ENCODE measurements at regions not wholly inside any gene's neighbourhood (a gene's known extent, or its start where the extent isn't known, plus 50 kb on each side); places are given as distances from the start of the nearest gene placed in this dataset.

DNA sequence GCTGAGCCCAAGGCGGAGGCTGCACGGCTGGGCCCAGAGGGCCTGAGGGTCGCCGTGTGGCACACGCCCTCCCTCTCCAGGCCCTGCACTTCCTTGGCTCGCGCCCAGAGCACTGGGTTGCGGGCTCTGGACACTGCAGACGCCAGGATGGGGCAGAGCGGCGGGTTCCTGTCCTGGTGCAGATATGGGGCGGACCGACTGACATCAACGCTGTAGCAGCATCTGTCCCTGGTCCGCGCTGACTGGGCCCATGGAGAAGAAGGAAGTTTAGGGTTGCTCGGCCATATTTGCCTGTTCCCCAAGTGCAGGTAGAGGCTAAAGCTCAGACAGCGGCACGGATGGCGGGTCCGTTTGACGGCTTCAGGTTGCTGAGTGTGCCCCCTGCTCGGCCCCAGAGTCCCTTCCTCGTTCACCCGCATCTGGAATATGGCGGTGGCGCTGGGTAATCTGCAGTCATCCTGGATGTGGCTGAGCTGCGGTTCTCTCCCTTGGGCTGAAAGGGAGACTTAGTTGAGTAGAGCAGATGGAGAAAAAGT lies 116.1 kb downstream of the OR13A1 start (continued):
- TF ChIP-seq, protein P1, sequence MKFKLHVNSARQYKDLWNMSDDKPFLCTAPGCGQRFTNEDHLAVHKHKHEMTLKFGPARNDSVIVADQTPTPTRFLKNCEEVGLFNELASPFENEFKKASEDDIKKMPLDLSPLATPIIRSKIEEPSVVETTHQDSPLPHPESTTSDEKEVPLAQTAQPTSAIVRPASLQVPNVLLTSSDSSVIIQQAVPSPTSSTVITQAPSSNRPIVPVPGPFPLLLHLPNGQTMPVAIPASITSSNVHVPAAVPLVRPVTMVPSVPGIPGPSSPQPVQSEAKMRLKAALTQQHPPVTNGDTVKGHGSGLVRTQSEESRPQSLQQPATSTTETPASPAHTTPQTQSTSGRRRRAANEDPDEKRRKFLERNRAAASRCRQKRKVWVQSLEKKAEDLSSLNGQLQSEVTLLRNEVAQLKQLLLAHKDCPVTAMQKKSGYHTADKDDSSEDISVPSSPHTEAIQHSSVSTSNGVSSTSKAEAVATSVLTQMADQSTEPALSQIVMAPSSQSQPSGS (CRISPR knock-in tag; IDR thresholded peaks at IDR 0.05): no peak
- TF ChIP-seq KLF1 (tag; IDR thresholded peaks at IDR 0.05) (no peak), ZNF644 (tag; IDR thresholded peaks at IDR 0.05; ENCODE audit: low read depth) (no peak)

DNA sequence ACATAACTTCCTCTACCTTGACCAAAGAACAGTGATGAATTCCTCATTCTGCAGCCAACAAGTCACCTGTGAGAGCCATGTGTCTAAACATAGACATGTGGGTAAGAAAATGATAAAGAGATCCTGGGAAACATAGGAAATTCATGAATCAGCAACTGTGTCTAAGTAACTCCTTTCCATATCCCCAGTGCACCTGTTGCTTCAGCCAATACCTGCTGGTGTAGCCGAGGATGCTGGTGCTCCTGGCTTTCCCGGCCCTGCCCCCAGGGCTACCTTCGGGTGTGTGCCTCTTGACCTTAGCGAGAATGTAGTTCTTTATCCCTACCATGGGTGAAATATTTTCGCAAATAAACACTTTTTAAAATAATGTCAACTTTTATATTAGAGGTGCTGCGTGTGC lies 114.1 kb downstream of the OR13A1 start:
- H3K79me2 ChIP-seq (ENCODE audit: control insufficient read depth, insufficient read depth, low read length): no peaks in the 10 kb centered on the region
- intact Hi-C loops (cut with micrococcal nuclease): no loop called here
- BruUV-seq (replicated peaks): no TSS peak
- ChIA-PET POLR2A (interaction anchor here (0.9 kb wide), 1 partner anchor 15 kb away, joined by 3 read pairs; no protein-coding TSS in a partner anchor), CTCF (ENCODE audit: low intra/inter-chr PET ratio) (no interaction called here)
- TF ChIP-seq, protein P2, sequence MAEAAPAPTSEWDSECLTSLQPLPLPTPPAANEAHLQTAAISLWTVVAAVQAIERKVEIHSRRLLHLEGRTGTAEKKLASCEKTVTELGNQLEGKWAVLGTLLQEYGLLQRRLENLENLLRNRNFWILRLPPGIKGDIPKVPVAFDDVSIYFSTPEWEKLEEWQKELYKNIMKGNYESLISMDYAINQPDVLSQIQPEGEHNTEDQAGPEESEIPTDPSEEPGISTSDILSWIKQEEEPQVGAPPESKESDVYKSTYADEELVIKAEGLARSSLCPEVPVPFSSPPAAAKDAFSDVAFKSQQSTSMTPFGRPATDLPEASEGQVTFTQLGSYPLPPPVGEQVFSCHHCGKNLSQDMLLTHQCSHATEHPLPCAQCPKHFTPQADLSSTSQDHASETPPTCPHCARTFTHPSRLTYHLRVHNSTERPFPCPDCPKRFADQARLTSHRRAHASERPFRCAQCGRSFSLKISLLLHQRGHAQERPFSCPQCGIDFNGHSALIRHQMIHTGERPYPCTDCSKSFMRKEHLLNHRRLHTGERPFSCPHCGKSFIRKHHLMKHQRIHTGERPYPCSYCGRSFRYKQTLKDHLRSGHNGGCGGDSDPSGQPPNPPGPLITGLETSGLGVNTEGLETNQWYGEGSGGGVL (CRISPR knock-in tag; IDR thresholded peaks at IDR 0.05): no peak
- no peak for TF ChIP-seq NUFIP1 (IDR thresholded peaks at IDR 0.05; ENCODE audit: partially characterized antibody)
- peak; percentile 40 for TF ChIP-seq ZNF316 (IDR thresholded peaks at IDR 0.05)
- TF ChIP-seq YY1 (IDR thresholded peaks at IDR 0.05; ENCODE audit: borderline replicate concordance in 1 of 3, control insufficient read depth in 1 of 3, extremely low read depth in 1 of 3, insufficient read depth in 3 of 3, insufficient read length in 1 of 3, insufficient replicate concordance in 2 of 3, low read depth in 1 of 3, low read length in 2 of 3): no peak
- TF ChIP-seq, protein P3, sequence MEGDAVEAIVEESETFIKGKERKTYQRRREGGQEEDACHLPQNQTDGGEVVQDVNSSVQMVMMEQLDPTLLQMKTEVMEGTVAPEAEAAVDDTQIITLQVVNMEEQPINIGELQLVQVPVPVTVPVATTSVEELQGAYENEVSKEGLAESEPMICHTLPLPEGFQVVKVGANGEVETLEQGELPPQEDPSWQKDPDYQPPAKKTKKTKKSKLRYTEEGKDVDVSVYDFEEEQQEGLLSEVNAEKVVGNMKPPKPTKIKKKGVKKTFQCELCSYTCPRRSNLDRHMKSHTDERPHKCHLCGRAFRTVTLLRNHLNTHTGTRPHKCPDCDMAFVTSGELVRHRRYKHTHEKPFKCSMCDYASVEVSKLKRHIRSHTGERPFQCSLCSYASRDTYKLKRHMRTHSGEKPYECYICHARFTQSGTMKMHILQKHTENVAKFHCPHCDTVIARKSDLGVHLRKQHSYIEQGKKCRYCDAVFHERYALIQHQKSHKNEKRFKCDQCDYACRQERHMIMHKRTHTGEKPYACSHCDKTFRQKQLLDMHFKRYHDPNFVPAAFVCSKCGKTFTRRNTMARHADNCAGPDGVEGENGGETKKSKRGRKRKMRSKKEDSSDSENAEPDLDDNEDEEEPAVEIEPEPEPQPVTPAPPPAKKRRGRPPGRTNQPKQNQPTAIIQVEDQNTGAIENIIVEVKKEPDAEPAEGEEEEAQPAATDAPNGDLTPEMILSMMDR (IDR thresholded peaks at IDR 0.05 in 2 of 3, conservative IDR thresholded peaks at IDR 0.05 in 1 of 3; ENCODE audit: insufficient read depth in 2 of 3, low read depth in 1 of 3, low read length in 3 of 3): no peak
- in situ Hi-C loops (cut with MboI): no loop called here
- 5% methylated on average over 6 of the region's 6 CpGs for WGBS (ENCODE audit: insufficient coverage, low coverage, missing lambda C conversion rate)
- no peak for DNase-seq (ENCODE audit: extremely low read depth in 1 of 4, low spot score in 3 of 4)
- no peak for FAIRE-seq
- H3K4me1 ChIP-seq (replicated peaks in 1 of 2; ENCODE audit: control insufficient read depth in 2 of 2, insufficient read depth in 2 of 2, low read length in 2 of 2): peaks cover 0 to 30% of the 10 kb centered on the region in 2 experiments; a peak in 3 of 5 replicates
- peaks cover 8 to 34% of the 10 kb centered on the region in 2 experiments for H3K27me3 ChIP-seq (ENCODE audit: control insufficient read depth in 2 of 2, insufficient read depth in 2 of 2, low read length in 2 of 2)
- H3K9me1 ChIP-seq (ENCODE audit: control insufficient read depth, insufficient read depth, low read length): no peaks in the 10 kb centered on the region
- H3K36me3 ChIP-seq (ENCODE audit: control insufficient read depth, insufficient read depth, low read length): no peaks in the 10 kb centered on the region
- no peak overlapping the region for H3K4me3 ChIP-seq
- no peak overlapping the region for H3K27ac ChIP-seq (ENCODE audit: extremely low read depth, low read depth, low read length)
- no peaks in the 10 kb centered on the region for H4K20me1 ChIP-seq (replicated peaks; ENCODE audit: control insufficient read depth, insufficient read depth, low read length)
- no peaks in the 10 kb centered on the region for H3K9me3 ChIP-seq (replicated peaks; ENCODE audit: control insufficient read depth, insufficient read depth, low read depth, low read length)
- ATAC-seq: no peak
- no peak overlapping the region for H2AFZ ChIP-seq (ENCODE audit: low read depth, low read length)
- H3K4me2 ChIP-seq (ENCODE audit: insufficient read depth, low read length): no peak overlapping the region
- H3K9ac ChIP-seq (ENCODE audit: insufficient read depth in 1 of 2, low read depth in 2 of 2, low read length in 2 of 2): no peak overlapping the region

All from K562 (cell line).